IPS-20b (cell line): ENCODE measurements at regions not wholly inside any gene's neighbourhood (a gene's known extent, or its start where the extent isn't known, plus 50 kb on each side); places are given as distances from the start of the nearest gene placed in this dataset.

ENCODE experiments used
- H3K27ac ChIP-seq: one replicate; pipeline ENCODE4 v1.5.1; 2013; ENCODE audit warnings: low read length
- H3K27me3 ChIP-seq: 2 replicates; pipeline ENCODE4 v1.6.1; 2013; ENCODE audit warnings: mild to moderate bottlenecking, low read length, inconsistent platforms; ENCODE audit not compliant: insufficient read depth
- H3K36me3 ChIP-seq: 2 replicates; pipeline ENCODE4 v1.6.1; 2013; ENCODE audit warnings: low read depth, mild to moderate bottlenecking, inconsistent platforms, low read length, moderate library complexity; ENCODE audit not compliant: insufficient read depth
- H3K4me1 ChIP-seq: 2 replicates; pipeline ENCODE4 v1.6.1; 2013; ENCODE audit warnings: mild to moderate bottlenecking, control low read depth, inconsistent platforms, low read length, moderate library complexity; ENCODE audit not compliant: insufficient read depth
- H3K4me3 ChIP-seq: 2 replicates; pipeline ENCODE4 v1.5.1; 2013; ENCODE audit warnings: mild to moderate bottlenecking, low read length, inconsistent platforms
- H3K9ac ChIP-seq: 2 replicates; pipeline ENCODE4 v1.6.1; 2013; ENCODE audit warnings: low read depth, mild to moderate bottlenecking, inconsistent platforms, low read length, moderate library complexity
- H3K9me3 ChIP-seq: 2 replicates; pipeline ENCODE4 v1.6.1; 2013; ENCODE audit warnings: mild to moderate bottlenecking, low read depth, low read length, inconsistent platforms; ENCODE audit not compliant: insufficient read depth

GRCh38 chr17:79242873-79243602 is 168.4 kb downstream of the ENGASE start:
- no peaks in the 10 kb centered on the region for H3K36me3 ChIP-seq
- H3K4me3 ChIP-seq: no peak overlapping the region
- no peaks in the 10 kb centered on the region for H3K27me3 ChIP-seq
- H3K9ac ChIP-seq: no peak overlapping the region
- H3K4me1 ChIP-seq: no peaks in the 10 kb centered on the region
- H3K9me3 ChIP-seq: no peaks in the 10 kb centered on the region
- no peak overlapping the region for H3K27ac ChIP-seq

- H3K27me3 ChIP-seq: no peaks in the 10 kb centered on the region
- no peak overlapping the region for H3K9ac ChIP-seq
- no peaks in the 10 kb centered on the region for H3K9me3 ChIP-seq
- no peaks in the 10 kb centered on the region for H3K4me1 ChIP-seq
- H3K4me3 ChIP-seq: no peak overlapping the region
- H3K27ac ChIP-seq: no peak overlapping the region
- no peaks in the 10 kb centered on the region for H3K36me3 ChIP-seq
Observed at GRCh38 chr17:79242393-79242792, 167.8 kb downstream of the ENGASE start.

GRCh38 chr17:79241616-79242015 is 167.0 kb downstream of the ENGASE start:
- Histone ChIP-seq H3K36me3 (no peaks in the 10 kb centered on the region), H3K9ac (no peak overlapping the region), H3K27ac (no peak overlapping the region), H3K4me1 (no peaks in the 10 kb centered on the region), H3K4me3 (no peak overlapping the region), H3K9me3 (no peaks in the 10 kb centered on the region), H3K27me3 (no peaks in the 10 kb centered on the region)

GRCh38 chr17:79239205-79239604 is 164.6 kb downstream of the ENGASE start:
- H3K36me3 ChIP-seq: no peaks in the 10 kb centered on the region
- H3K9ac ChIP-seq: no peak overlapping the region
- H3K4me3 ChIP-seq: no peak overlapping the region
- no peaks in the 10 kb centered on the region for H3K9me3 ChIP-seq
- no peaks in the 10 kb centered on the region for H3K4me1 ChIP-seq
- H3K27me3 ChIP-seq: no peaks in the 10 kb centered on the region
- H3K27ac ChIP-seq: no peak overlapping the region

GRCh38 chr17:79237448-79238053 is 162.9 kb downstream of the ENGASE start:
- H3K36me3 ChIP-seq: no peaks in the 10 kb centered on the region
- no peak overlapping the region for H3K9ac ChIP-seq
- H3K4me3 ChIP-seq: no peak overlapping the region
- no peaks in the 10 kb centered on the region for H3K4me1 ChIP-seq
- H3K9me3 ChIP-seq: no peaks in the 10 kb centered on the region
- H3K27me3 ChIP-seq: no peaks in the 10 kb centered on the region
- no peak overlapping the region for H3K27ac ChIP-seq

- Histone ChIP-seq H3K27ac (no peak overlapping the region), H3K36me3 (no peaks in the 10 kb centered on the region), H3K4me1 (no peaks in the 10 kb centered on the region), H3K9ac (no peak overlapping the region; the same call in 1 of the 2 replicates), H3K4me3 (no peak overlapping the region), H3K27me3 (no peaks in the 10 kb centered on the region), H3K9me3 (no peaks in the 10 kb centered on the region)
Observed at GRCh38 chr17:79235808-79236207, 161.2 kb downstream of the ENGASE start.

- Histone ChIP-seq H3K36me3 (no peaks in the 10 kb centered on the region), H3K4me3 (no peak overlapping the region), H3K9ac (no peak overlapping the region), H3K27me3 (no peaks in the 10 kb centered on the region), H3K27ac (no peak overlapping the region), H3K4me1 (no peaks in the 10 kb centered on the region), H3K9me3 (no peaks in the 10 kb centered on the region)
Observed at GRCh38 chr17:79233916-79234551, 159.4 kb downstream of the ENGASE start.

GRCh38 chr17:79232957-79233356 is 158.3 kb downstream of the ENGASE start:
- H3K9ac ChIP-seq: no peak overlapping the region
- H3K27me3 ChIP-seq: no peaks in the 10 kb centered on the region
- H3K4me3 ChIP-seq: no peak overlapping the region

GRCh38 chr17:79231766-79232287 is 157.2 kb downstream of the ENGASE start:
- no peak overlapping the region for H3K4me3 ChIP-seq
- no peaks in the 10 kb centered on the region for H3K27me3 ChIP-seq
- H3K9ac ChIP-seq: no peak overlapping the region
- no peaks in the 10 kb centered on the region for H3K9me3 ChIP-seq
- H3K4me1 ChIP-seq: no peaks in the 10 kb centered on the region
- H3K27ac ChIP-seq: no peak overlapping the region
- no peaks in the 10 kb centered on the region for H3K36me3 ChIP-seq

More at GRCh38 chr17:79232957-79233356, 158.3 kb downstream of the ENGASE start:
- H3K4me1 ChIP-seq: no peaks in the 10 kb centered on the region
- no peaks in the 10 kb centered on the region for H3K9me3 ChIP-seq
- H3K36me3 ChIP-seq: no peaks in the 10 kb centered on the region
- H3K27ac ChIP-seq: no peak overlapping the region

- no peaks in the 10 kb centered on the region for H3K4me1 ChIP-seq
Observed at GRCh38 chr17:79230576-79230975, 156.0 kb downstream of the ENGASE start.

GRCh38 chr17:79226037-79226436 is 151.4 kb downstream of the ENGASE start:
- no peak overlapping the region for H3K4me3 ChIP-seq
- H3K9me3 ChIP-seq: no peaks in the 10 kb centered on the region
- H3K4me1 ChIP-seq: peaks cover under 1% of the 10 kb centered on the region; the same call in 1 of the 2 replicates
- no peak overlapping the region for H3K27ac ChIP-seq
- no peaks in the 10 kb centered on the region; the same call in 1 of the 2 replicates for H3K27me3 ChIP-seq
- no peak overlapping the region for H3K9ac ChIP-seq
- H3K36me3 ChIP-seq: no peaks in the 10 kb centered on the region

More at GRCh38 chr17:79230576-79230975, 156.0 kb downstream of the ENGASE start:
- Histone ChIP-seq H3K27me3 (no peaks in the 10 kb centered on the region), H3K4me3 (no peak overlapping the region), H3K36me3 (no peaks in the 10 kb centered on the region), H3K9me3 (no peaks in the 10 kb centered on the region), H3K9ac (no peak overlapping the region), H3K27ac (no peak overlapping the region)
